GM19193 (cell line): ENCODE measurements at regions not wholly inside any gene's neighbourhood (a gene's known extent, or its start where the extent isn't known, plus 50 kb on each side); places are given as distances from the start of the nearest gene placed in this dataset.

Experiments
- POLR2A ChIP-seq: IDR thresholded peaks from 4 replicates; pipeline ENCODE4 v1.6.1; 2011; ENCODE audit not compliant: insufficient read depth, insufficient read length; ENCODE audit errors: extremely low read depth

DNA sequence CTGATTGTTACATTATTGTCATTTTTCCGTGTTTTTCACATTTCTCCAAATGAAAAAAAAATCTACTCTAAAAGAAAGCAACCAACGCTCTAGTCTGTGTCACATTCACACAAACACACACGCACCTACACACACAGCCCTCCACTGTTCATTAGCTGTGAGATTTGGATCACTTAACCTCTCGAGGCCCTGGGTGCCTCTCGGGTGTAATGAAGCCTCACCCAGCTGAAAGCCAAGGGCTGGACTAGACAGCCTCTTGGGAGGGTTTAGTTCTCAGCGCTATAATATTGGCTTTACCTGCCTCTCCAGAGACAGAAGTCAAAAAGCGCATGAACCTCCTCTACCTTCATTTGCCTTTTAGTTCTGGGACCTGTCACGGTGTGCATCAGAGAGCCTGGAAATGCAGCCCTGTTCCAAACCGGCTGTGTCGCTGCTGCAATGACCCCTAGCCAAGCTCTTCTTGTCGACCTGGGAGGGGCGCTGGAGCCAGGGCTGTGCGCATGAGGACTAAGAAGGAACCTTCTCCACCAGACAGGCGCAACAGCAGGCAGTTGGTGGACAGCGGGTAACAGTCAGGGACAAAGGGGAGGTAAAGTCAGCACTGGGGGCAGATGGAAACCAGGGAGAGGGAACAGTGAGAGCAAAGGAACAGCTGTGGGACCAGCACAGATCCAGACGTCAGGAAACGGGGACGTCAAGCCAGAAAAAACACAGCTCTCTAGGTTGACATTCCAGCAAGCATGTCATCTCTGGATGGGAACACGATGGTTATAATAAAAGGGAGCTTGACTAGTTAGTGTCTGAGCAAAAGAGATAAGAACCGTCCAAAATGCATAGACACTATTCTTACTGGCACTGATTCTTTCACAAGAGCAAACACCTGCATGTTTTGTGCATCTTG is 375.9 kb downstream of the EFNB2 start:
- no peak for TF ChIP-seq POLR2A

DNA sequence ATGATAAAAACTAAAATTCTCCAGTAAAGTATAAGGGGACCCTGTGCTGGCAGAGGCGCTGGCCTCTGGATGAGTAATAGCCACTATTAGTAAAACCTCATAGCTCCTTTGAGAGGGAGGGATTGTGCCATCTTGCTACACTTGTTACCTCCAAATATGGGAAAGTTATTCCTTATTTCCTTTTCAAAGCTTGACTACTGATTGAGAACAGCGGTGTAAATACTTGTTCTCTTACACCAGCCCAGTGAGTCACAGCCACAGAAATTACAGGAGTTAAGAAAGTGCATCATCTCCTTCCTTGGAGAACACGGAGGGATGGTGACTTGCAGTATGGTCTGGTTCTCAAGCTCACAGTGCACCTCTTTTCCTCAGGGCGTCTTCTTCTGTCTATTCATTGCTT is 379.0 kb downstream of the EFNB2 start:
- TF ChIP-seq POLR2A = no peak

DNA sequence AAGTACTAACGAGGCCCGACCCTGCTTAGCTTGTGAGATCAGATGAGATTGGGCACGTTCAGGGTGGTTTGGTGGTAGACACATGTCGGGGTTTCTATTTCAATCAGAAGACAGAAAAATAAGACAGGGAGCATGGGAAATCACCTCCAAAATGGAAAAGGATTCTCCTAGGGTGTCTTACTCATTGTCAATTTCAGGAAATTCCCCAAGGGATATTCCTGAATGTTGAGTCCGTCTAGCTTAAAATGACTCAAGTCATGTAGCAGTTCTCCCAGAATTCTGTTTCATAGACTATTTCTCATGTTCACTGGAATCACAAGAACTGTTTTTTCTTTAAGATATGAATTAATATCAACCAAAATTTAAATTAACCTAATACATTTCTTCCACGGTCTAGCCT is 380.1 kb downstream of the EFNB2 start:
- TF ChIP-seq POLR2A = no peak

DNA sequence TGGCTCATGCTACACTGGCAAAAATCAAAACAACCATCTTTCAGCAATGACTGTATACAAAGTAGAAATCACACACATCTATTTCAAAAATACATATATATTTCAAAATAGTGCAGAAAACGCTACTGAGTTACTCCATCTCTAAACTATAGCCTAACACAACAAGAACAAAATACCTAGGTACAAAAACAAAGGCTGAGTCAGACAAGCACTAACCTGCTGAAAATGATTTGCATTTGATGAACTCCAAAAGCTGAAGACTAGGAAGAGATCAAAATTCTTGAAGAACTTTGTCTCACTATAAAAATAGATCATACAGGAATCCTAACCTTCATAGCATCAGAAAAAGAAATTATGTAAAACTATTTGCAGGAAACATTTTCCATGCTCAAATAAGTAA is 381.6 kb downstream of the EFNB2 start:
- TF ChIP-seq POLR2A = no peak

DNA sequence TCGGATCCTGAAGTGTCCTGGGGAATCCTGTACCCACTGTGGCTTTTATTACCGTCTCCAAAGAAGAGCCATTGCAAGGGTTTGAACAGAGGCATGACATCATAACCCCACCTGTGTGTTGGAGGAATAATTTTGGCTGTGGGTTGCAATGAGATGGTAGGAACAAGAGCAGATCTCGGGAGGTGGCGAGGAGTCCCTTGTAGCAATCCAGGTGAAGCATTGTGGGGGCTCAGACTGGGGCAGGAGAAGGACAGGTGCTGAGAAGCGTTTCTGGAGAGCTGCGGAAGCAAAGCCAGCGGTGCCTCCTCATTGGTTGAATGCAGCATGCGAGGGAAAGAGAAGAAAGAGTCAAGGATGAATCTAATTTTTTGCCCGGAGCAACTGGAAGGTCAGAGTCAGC is 382.4 kb downstream of the EFNB2 start:
- TF ChIP-seq POLR2A = no peak

DNA sequence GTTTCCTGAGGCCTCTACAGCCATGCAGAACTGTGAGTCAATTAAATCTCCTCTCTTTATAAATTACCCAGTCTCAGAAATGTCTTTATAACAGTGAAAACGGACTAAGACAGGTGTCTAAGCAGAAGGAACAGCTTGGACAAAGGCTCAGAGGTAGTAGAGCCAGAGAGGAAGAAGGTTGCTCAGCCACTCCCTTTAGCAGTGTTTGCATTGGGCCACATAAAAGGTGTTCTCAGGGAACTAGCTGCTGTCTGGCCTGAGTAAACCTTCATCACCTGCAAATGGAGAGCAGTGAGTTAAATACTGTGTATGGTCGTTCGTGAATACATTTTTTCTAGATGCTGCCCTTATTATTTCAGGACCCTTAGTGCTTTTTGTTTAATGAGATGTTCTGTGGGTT is 383.4 kb downstream of the EFNB2 start:
- no peak for TF ChIP-seq POLR2A

DNA sequence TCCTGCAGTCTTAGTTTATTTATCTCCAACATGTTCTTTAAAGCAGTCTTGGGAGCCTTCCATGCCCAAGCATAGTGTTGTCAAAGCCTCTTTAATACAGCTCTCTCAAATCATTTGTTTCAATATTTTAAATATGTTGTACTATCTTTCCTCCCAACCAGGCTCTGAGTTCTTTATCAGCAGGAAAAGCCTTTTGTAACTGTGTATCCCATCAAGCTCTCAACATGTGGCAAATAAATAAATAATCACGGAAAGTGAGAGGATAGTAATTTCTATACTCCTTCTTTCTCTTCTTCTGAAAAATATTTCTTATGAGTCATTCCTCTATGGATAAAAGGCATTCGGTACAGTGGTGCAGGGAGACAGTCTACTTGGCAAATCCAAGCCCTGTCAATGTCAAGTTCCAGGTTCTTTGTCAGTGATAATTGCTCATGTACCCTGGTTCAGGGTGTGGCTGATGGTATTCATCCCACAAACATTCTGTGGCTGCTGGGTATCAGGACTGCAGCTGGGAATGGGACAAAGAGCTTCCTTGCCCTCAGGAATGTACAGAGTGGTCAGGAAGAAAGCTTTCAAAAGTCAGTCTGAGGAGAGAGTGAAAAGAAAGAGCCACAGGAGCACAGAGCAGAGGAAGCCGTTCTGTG is 384.3 kb downstream of the EFNB2 start:
- TF ChIP-seq POLR2A = no peak

DNA sequence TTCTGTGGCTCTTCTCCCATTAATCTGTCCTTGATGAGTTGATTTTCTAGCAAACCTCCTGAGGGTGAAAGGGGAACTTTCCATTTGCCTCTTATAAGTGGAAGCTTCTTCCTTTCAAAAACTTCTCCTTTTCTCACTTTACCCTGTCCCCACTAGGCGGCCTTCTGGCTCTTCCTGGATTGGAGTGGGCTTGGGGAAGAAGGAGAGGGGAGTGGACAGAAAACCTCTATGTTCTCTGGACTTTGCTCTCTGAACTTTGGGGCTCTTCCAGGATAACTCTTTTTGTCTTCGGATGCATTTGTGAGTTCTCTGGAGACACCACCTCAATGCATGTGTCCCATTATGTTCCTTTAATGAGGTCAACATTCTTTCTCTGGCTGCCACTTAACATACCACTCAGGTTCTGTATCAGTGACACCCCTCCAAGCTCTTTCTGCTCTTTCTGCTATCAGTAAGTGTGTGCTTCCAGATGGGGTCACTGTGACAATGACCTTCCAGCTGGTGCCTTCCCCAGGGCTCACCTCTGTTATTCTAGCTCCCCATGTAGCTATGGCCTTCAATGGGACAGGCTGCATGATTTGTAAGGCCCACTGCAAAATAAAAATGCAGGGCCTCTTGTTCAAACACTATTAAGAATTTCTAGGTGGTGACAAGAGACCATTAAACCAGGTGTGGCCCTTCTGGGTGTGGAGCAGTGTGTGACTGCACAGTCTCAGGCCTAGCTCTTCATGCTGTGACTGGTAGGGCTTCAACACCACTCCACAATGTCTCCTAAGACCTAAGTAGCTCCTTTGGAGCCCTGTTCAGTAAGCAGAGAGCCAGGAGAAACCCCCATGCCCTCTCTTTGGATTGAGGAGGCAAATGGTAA is 389.2 kb downstream of the EFNB2 start:
- TF ChIP-seq POLR2A = no peak

DNA sequence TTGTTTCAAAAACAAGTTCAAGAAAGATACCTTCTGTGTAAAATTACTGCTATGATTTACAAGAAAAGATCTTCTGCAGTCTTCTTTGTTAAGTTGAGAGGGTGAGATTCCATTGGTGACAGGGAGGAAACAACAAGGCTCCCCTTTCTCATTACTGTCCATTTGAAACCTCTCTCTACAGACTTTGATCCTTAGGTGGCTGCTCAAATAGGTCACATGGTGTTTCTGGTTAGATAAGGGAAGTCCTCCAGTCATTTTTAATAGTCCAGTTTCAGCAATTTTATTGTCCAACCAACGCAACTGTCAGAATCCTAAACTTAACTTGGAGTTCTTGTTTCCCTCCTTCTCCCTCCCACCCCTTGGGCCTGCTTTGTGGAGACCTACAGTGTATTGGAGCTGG is 390.4 kb downstream of the EFNB2 start:
- no peak for TF ChIP-seq POLR2A

DNA sequence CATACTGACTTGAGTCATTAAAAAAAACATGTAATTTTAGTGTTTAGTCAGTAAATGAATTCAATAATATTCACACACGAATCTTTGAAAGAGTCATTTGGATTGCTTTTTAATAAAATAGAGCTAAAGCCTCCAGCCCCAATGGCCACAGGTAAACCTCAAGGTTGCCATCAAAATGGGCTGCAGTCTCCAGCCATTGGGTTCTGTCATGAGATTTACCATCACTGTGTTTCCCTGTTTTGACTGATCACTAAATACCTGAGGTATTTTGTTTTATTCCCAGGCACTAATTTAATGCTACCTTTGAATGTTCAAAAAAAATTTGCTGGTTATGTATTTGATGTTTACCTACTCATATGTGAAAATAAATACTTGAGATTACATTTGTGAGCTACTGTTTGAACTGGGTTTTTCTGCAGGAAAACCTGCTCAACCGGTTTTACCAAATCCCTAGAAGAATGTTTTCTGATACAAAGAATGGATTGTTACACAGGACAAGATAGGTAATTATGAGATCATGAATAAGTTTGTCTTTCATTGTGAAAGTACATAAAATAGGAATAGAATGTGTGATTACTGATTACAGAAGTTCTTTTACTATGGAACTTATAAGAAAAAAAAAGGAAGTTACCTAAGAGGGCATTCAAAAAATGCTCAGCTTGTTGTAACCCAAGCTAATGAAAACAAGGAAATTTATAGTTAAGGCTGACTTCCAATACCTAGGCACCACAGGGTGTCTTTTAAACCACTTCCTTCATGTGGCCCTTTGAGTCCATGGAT is 391.3 kb downstream of the EFNB2 start:
- TF ChIP-seq POLR2A = no peak

DNA sequence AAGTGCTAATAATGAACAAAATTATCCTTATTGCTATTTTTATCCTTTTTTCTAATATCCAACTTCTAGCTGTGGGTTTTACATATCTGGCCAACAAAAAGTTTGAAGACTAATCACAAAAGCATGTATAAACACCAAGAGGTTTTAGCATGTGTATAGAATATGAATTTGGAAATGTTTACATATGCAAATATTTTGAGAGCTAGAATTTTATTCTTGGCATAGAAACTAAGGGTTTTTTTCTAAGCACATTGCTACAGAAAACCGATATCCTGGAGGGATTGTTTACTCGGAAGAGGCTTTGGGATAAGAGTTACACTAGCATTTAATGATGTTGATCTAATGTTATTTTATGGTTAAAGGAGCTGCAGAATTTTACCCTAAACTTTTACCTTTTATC is 392.1 kb downstream of the EFNB2 start:
- TF ChIP-seq POLR2A = no peak

DNA sequence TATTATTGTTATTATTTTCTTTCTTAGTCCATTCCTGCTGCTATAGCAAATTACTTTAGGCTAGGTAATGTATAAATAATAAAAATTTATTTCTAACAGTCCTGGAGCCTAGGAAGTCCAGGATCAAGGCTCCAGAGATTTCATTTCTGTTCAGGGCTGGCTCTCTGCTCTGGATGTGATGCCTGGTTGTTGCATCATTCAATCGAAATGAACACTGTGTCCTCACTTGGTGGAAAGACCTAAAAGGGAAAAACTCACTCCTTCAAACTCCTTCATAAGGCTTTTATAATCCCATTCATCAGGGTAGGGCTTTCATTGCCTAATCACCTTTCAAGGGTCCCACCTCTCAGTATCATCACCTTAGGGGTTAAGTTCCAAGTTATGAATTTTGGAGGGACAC is 395.0 kb downstream of the EFNB2 start:
- no peak for TF ChIP-seq POLR2A

DNA sequence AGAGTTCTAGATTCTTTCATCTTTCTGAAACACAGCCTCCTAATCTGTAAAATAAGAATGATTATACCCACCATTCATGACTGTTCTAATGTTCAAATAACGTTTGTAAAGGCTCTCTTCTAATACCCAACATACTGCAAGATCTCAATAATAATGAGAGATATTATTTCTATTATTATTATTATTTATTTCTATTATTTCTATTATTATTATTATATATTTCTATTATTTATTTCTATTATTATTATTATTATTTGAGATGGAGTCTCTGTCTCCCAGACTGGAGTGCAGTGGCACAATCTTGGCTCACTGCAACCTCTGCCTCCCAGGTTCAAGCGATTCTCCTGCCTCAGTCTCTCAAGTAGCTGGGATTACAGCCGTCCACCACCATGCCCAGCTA is 395.5 kb downstream of the EFNB2 start:
- TF ChIP-seq POLR2A = no peak

DNA sequence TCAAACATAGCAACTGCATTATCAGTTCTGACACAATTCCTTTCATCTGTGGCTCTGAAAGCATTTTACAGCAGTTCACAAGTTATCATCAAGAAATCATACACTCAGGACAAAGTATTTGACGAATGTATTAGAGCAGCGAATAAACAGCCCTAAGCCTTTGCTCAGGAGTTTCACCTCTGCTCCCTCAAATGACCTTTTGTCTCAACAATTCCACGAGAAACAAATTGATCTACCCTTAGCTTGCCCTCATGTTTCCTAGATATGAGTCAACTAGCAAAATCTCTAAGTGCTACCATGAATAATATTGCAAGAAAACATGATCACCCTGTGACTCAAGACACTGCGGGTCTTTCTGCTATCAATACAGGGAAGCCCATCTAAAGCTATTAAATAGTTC is 396.1 kb downstream of the EFNB2 start:
- TF ChIP-seq POLR2A = no peak

DNA sequence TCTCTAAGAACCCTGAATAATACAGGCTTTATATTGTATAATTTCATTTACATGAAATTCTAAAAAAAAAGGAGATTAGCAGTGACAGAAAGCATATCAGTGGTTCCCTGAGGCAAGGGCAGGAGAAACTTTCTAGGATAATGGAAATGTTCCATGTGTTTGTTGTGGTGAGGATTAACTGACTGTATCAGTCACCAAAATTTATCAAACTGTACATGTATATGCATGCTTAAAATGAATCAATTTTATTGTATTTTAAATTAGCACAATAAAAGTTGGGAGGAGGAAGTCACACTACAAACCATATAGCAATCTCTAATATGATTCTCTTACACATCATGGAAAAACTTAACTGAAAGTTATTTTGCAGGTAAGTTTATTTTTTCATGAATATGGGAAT is 396.8 kb downstream of the EFNB2 start:
- TF ChIP-seq POLR2A = no peak
